NCI-H1694 treated with DMSO at 0.1 percent for 48 hours (cell line): ENCODE measurements at regions not wholly inside any gene's neighbourhood (a gene's known extent, or its start where the extent isn't known, plus 50 kb on each side); places are given as distances from the start of the nearest gene placed in this dataset.

Experiments
- DNase-seq: peaks from one replicate; lab custom pipeline; 2025; lab: John Stamatoyannopoulos, UW

- DNase-seq = peak; percentile 57
These were observed 205.6 kb downstream of the TMEM182 start for GRCh38 chr2:102967451-102967850.

- DNase-seq = no peak
These were observed 206.5 kb downstream of the TMEM182 start for GRCh38 chr2:102968375-102968774.

GRCh38 chr2:102971701-102972100 is 209.9 kb downstream of the TMEM182 start:
- DNase-seq = no peak

- DNase-seq = peak; percentile 86
These were observed 214.5 kb downstream of the TMEM182 start for GRCh38 chr2:102975996-102976975.

- no peak for DNase-seq
These were observed 215.7 kb downstream of the TMEM182 start for GRCh38 chr2:102977426-102978090.

GRCh38 chr2:102978091-102978490 is 216.3 kb downstream of the TMEM182 start:
- no peak for DNase-seq

- DNase-seq = no peak
These were observed 217.6 kb downstream of the TMEM182 start for GRCh38 chr2:102979429-102979828.

GRCh38 chr2:102983786-102984185 is 222.0 kb downstream of the TMEM182 start:
- peak; percentile 24 for DNase-seq

- DNase-seq = no peak
These were observed 225.1 kb downstream of the TMEM182 start for GRCh38 chr2:102986826-102987490.

- no peak for DNase-seq
These were observed 230.8 kb downstream of the TMEM182 start for GRCh38 chr2:102992607-102993006.

GRCh38 chr2:102999958-103000357 is 238.1 kb downstream of the TMEM182 start:
- no peak for DNase-seq

- no peak for DNase-seq
These were observed 241.1 kb downstream of the TMEM182 start for GRCh38 chr2:103002954-103003353.

- no peak for DNase-seq
These were observed 242.0 kb downstream of the TMEM182 start for GRCh38 chr2:103003750-103004260.

GRCh38 chr2:103004426-103004942 is 242.7 kb downstream of the TMEM182 start:
- no peak for DNase-seq

- DNase-seq = peak; percentile 55
These were observed 243.6 kb downstream of the TMEM182 start for GRCh38 chr2:103005393-103005792.

GRCh38 chr2:103007086-103007485 is 245.3 kb downstream of the TMEM182 start:
- no peak for DNase-seq

GRCh38 chr2:103008586-103008985 is 246.8 kb downstream of the TMEM182 start:
- DNase-seq = peak; percentile 51

- peak; percentile 87 for DNase-seq
These were observed 248.0 kb downstream of the TMEM182 start for GRCh38 chr2:103009871-103010270.

GRCh38 chr2:103010306-103010705 is 248.5 kb downstream of the TMEM182 start:
- DNase-seq = peak; percentile 87

- DNase-seq = peak; percentile 65
These were observed 248.9 kb downstream of the TMEM182 start for GRCh38 chr2:103010751-103011150.

GRCh38 chr2:103012590-103012989 is 250.8 kb downstream of the TMEM182 start:
- DNase-seq = no peak

GRCh38 chr2:103025056-103025455 is 263.2 kb downstream of the TMEM182 start:
- DNase-seq = no peak
